ENCODE measurements at regions not wholly inside any gene's neighbourhood (a gene's known extent, or its start where the extent isn't known, plus 50 kb on each side); places are given as distances from the start of the nearest gene placed in this dataset.

DNA sequence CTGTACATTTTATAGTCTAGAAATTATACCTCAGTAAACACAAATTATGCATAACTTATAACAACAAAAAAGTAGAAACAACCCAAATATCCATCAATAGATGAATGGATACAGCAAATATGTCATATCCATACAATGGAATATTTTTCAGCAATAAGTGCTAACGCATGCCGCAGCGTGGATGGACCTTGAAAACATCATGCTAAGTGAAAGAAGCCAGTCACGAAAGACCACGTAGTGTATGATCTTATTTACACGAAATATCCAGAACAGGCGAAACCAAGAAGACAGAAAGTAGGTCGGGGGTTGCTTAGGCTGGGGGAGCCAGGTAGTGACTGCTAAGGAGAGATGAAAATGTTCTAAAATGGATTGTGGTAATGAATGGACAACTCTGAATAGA is 167.1 kb upstream of the MYCN start:
- Histone ChIP-seq H3K9me3 (no peaks in the 10 kb centered on the region), H3K36me3 (no peaks in the 10 kb centered on the region), H3K4me3 (no peak overlapping the region), H3K4me1 (no peaks in the 10 kb centered on the region), H3K27me3 (no peaks in the 10 kb centered on the region), H3K27ac (no peak overlapping the region)
- intact Hi-C loops (cut with DNase I; ENCODE audit: low total_unique reads) = no loop called here
- 87 to 91% methylated on average over 8 of the region's 8 CpGs for WGBS, 2 donors (ENCODE audit: low coverage in 1 of 2)
- TF ChIP-seq POLR2A (IDR thresholded peaks at IDR 0.05) (no peak), EP300 (IDR thresholded peaks at IDR 0.05; ENCODE audit: low read depth) (no peak), POLR2AphosphoS5 (IDR thresholded peaks at IDR 0.05) (no peak)
- TF ChIP-seq, protein P1, sequence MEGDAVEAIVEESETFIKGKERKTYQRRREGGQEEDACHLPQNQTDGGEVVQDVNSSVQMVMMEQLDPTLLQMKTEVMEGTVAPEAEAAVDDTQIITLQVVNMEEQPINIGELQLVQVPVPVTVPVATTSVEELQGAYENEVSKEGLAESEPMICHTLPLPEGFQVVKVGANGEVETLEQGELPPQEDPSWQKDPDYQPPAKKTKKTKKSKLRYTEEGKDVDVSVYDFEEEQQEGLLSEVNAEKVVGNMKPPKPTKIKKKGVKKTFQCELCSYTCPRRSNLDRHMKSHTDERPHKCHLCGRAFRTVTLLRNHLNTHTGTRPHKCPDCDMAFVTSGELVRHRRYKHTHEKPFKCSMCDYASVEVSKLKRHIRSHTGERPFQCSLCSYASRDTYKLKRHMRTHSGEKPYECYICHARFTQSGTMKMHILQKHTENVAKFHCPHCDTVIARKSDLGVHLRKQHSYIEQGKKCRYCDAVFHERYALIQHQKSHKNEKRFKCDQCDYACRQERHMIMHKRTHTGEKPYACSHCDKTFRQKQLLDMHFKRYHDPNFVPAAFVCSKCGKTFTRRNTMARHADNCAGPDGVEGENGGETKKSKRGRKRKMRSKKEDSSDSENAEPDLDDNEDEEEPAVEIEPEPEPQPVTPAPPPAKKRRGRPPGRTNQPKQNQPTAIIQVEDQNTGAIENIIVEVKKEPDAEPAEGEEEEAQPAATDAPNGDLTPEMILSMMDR (IDR thresholded peaks at IDR 0.05) = no peak
- DNase-seq = no peak
- in situ Hi-C loops (cut with MboI; ENCODE audit: low pct_ligation_motif_present in 1 of 4, low pct_unique_long_range_greater_than_20kb in 1 of 4, low sequenced_read_pairs in 3 of 4) = no loop called here

DNA sequence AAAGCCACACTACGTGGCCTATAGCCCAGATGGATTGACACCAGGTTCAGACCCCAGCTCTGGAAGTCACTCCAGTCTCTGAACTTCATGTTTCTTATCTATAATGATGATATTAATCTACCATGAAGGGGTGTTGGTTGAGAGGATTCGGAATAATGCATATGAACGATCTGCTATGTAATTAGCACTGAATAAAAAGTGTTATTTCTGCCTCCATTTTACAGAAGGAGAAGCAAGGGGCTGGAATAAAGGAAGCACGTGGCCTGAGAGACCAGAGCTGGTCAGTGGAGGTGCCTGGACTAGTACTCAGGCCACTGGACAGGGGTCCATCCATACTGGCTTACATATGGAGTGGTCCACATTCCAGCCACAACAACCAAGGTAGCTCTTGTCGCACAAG is 166.5 kb upstream of the MYCN start:
- no peak for DNase-seq
- H3K27ac ChIP-seq = no peak overlapping the region
- in situ Hi-C loops (cut with MboI; ENCODE audit: low pct_ligation_motif_present in 1 of 4, low pct_unique_long_range_greater_than_20kb in 1 of 4, low sequenced_read_pairs in 3 of 4) = no loop called here
- 76 to 83% methylated on average over 4 to 5 of the region's 5 CpGs for WGBS, 2 donors (ENCODE audit: low coverage in 1 of 2)
- no peaks in the 10 kb centered on the region for H3K4me1 ChIP-seq
- intact Hi-C loops (cut with DNase I; ENCODE audit: low total_unique reads) = no loop called here
- no peaks in the 10 kb centered on the region for H3K36me3 ChIP-seq
- no peaks in the 10 kb centered on the region for H3K27me3 ChIP-seq
- no peak overlapping the region for H3K4me3 ChIP-seq
- TF ChIP-seq POLR2AphosphoS5 (IDR thresholded peaks at IDR 0.05) = no peak
- no peak for TF ChIP-seq POLR2A (IDR thresholded peaks at IDR 0.05)
- no peak for TF ChIP-seq EP300 (IDR thresholded peaks at IDR 0.05; ENCODE audit: low read depth)
- TF ChIP-seq, protein P1 (IDR thresholded peaks at IDR 0.05) = no peak
- no peaks in the 10 kb centered on the region for H3K9me3 ChIP-seq

DNA sequence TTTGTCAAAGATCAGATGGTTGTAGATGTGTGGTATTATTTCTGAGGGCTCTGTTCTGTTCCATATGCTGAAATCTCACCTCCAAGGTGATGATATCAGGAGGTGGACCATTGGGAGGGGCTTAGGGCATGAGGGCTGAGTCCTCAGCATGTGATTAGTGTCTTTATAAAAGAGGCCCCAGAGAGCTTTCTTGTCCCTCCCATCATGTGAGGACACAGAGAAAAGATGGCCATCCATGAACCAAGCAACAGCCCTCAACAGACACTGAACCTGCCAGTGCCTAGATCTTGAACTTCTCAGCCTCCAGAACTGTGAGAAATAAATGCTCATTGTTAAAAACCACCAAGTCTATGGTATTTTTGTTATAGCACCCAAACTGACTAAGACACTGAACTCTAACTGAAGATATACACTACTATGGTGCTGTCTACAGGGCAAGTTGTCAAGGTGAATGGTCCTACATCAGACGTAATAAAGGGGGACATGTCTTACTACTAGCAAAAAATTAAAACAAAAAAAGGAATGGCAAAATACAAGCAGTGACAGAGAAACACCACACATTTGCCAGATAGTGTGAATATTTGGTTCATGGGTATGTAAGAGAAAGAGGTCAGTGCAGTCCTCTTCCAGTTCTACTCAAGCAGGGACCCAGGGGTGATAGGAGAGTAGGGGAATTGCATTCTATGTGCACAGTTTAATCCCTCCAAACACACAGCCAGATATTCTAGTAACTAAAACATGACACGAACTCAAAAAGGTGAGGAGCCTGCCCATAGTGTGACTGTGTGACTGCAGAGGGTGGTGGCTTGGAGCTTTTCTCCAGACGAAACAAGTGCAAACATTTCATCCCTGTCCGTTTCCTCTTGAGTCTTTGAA is 164.4 kb upstream of the MYCN start:
- in situ Hi-C loops (cut with MboI; ENCODE audit: low pct_ligation_motif_present in 1 of 4, low pct_unique_long_range_greater_than_20kb in 1 of 4, low sequenced_read_pairs in 3 of 4) (no loop called here), intact Hi-C loops (cut with DNase I; ENCODE audit: low total_unique reads) (no loop called here)
- TF ChIP-seq POLR2A (IDR thresholded peaks at IDR 0.05) (no peak), EP300 (IDR thresholded peaks at IDR 0.05; ENCODE audit: low read depth) (no peak), POLR2AphosphoS5 (IDR thresholded peaks at IDR 0.05) (no peak)
- TF ChIP-seq, protein P1 (IDR thresholded peaks at IDR 0.05) = no peak
- no peak overlapping the region for H3K27ac ChIP-seq
- H3K36me3 ChIP-seq = no peaks in the 10 kb centered on the region
- no peaks in the 10 kb centered on the region for H3K27me3 ChIP-seq
- DNase-seq = no peak
- H3K4me3 ChIP-seq = no peak overlapping the region
- no peaks in the 10 kb centered on the region for H3K4me1 ChIP-seq
- WGBS, 2 donors (ENCODE audit: low coverage in 1 of 2) = 77 to 81% methylated on average over 3 to 4 of the region's 4 CpGs
- no peaks in the 10 kb centered on the region for H3K9me3 ChIP-seq

DNA sequence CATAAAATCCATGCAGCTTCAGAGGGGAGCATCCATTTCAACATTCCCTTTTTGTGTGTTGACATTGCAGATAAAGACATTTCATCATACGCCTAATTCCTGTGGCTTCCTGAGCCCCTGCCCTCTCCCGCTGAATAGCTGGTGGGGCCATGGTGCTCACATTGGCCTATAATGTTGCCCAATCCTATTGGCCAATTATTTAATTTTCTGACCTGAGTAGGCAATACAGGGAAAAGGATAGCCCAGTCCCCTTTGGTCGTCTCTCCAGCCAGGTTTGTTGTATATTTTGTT is 163.8 kb upstream of the MYCN start:
- TF ChIP-seq, protein P1 (IDR thresholded peaks at IDR 0.05) = no peak
- TF ChIP-seq POLR2AphosphoS5 (IDR thresholded peaks at IDR 0.05) (no peak), POLR2A (IDR thresholded peaks at IDR 0.05) (no peak), EP300 (IDR thresholded peaks at IDR 0.05; ENCODE audit: low read depth) (no peak)
- Histone ChIP-seq H3K9me3 (no peaks in the 10 kb centered on the region), H3K36me3 (no peaks in the 10 kb centered on the region), H3K27me3 (no peaks in the 10 kb centered on the region), H3K4me3 (no peak overlapping the region), H3K27ac (no peak overlapping the region), H3K4me1 (no peaks in the 10 kb centered on the region)
- no peak for DNase-seq
- intact Hi-C loops (cut with DNase I; ENCODE audit: low total_unique reads) = no loop called here
- in situ Hi-C loops (cut with MboI; ENCODE audit: low pct_ligation_motif_present in 1 of 4, low pct_unique_long_range_greater_than_20kb in 1 of 4, low sequenced_read_pairs in 3 of 4) = no loop called here
- 74 to 80% methylated on average over 3 of the region's 3 CpGs for WGBS, 2 donors (ENCODE audit: low coverage in 1 of 2)

Data from transverse colon (tissue), 4 donors.